ENCODE measurements at regions not wholly inside any gene's neighbourhood (a gene's known extent, or its start where the extent isn't known, plus 50 kb on each side); places are given as distances from the start of the nearest gene placed in this dataset.

GRCh38 chr2:163481515-163481914 is 254.3 kb downstream of the FIGN start:
- no peak for TF ChIP-seq CTCF (IDR thresholded peaks at IDR 0.05; ENCODE audit: insufficient read depth, low read depth, low read length)
- no peaks in the 10 kb centered on the region for H3K27me3 ChIP-seq (ENCODE audit: control insufficient read depth, insufficient read depth, low read length)
- ChIA-PET POLR2A (no interaction called here), CTCF (interaction anchor here (0.8 kb wide), 1 partner anchor 580 kb away, joined by 3 read pairs; no protein-coding TSS in a partner anchor)
- no peak for DNase-seq (ENCODE audit: low read depth)
- no peak overlapping the region for H3K4me3 ChIP-seq (ENCODE audit: low read depth, low read length)
- no peaks in the 10 kb centered on the region for H3K36me3 ChIP-seq (ENCODE audit: control insufficient read depth, insufficient read depth, low read length)

DNA sequence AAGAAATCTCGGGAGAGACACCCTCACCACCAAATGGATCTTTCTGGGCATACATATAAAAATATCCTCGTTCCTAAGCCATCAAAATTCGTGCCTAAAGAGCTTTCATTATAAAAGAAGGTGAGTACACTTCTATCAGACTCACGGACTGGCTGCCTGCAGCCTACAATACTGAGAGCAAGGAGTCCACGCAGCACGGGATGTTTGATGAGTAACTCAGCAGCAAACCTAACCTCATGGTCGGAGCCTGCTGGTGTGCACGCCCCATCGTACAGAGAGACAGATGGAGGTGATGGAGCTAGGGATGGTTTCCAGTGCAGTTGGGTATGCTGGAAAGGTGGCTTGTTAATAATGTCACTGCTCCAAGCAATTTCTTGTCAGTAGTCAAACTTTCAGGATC is 256.2 kb downstream of the FIGN start:
- TF ChIP-seq CTCF (IDR thresholded peaks at IDR 0.05; ENCODE audit: insufficient read depth, low read depth, low read length) = no peak
- ChIA-PET CTCF (no interaction called here), POLR2A (no interaction called here)
- Histone ChIP-seq H3K27me3 (ENCODE audit: control insufficient read depth, insufficient read depth, low read length) (no peaks in the 10 kb centered on the region), H3K4me3 (ENCODE audit: low read depth, low read length) (no peak overlapping the region), H3K36me3 (ENCODE audit: control insufficient read depth, insufficient read depth, low read length) (no peaks in the 10 kb centered on the region)
- DNase-seq (ENCODE audit: low read depth) = no peak

DNA sequence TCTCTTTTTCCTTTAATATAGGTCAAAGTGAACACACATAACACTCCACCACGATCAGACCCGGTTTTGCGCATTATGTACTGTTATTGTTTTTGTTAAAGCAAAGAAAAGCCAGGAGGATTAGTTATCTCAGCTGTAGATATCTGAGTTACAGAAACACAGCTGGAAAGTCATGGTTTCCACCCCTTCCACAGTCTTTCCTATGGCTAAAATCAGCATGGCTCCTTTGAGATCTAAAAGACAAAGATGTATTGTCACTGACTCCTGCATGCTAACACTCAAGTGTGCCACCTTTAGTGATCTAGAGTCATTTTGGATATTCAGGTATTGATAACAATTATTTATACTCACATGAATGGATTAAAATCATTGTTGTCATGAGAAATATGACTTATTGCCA is 260.0 kb downstream of the FIGN start:
- CTCF ChIA-PET = no interaction called here
- no peak for TF ChIP-seq CTCF (IDR thresholded peaks at IDR 0.05; ENCODE audit: insufficient read depth, low read depth, low read length)

DNA sequence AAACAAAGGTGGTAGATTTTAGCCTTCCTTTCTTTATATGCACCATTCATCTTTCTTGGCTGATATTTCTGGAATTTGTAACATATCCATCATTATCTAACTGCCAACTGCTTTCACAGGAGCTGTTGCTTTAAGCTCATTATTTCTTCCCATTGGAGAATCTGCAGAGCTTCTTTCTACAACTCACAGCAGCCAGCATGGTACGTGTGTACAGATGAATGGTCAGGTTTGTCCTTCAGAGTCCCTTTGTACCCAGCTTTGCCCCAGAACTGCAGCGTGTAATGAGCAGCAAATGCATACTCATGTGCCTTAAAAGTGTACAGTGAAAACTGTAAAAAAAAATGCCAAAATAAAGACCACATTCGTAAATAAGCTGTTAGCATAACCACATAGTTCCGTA is 260.9 kb downstream of the FIGN start:
- CTCF ChIA-PET = no interaction called here
- Histone ChIP-seq H3K36me3 (ENCODE audit: control insufficient read depth, insufficient read depth, low read length) (no peaks in the 10 kb centered on the region), H3K27me3 (ENCODE audit: control insufficient read depth, insufficient read depth, low read length) (no peaks in the 10 kb centered on the region), H3K4me3 (ENCODE audit: low read depth, low read length) (no peak overlapping the region)
- no peak for DNase-seq (ENCODE audit: low read depth)
- POLR2A ChIA-PET = no interaction called here
- no peak for TF ChIP-seq CTCF (IDR thresholded peaks at IDR 0.05; ENCODE audit: insufficient read depth, low read depth, low read length)

More for the DNA sequence above, 260.0 kb downstream of the FIGN start:
- no peak overlapping the region for H3K4me3 ChIP-seq (ENCODE audit: low read depth, low read length)
- H3K36me3 ChIP-seq (ENCODE audit: control insufficient read depth, insufficient read depth, low read length) = no peaks in the 10 kb centered on the region
- H3K27me3 ChIP-seq (ENCODE audit: control insufficient read depth, insufficient read depth, low read length) = no peaks in the 10 kb centered on the region
- POLR2A ChIA-PET = no interaction called here
- DNase-seq (ENCODE audit: low read depth) = no peak

DNA sequence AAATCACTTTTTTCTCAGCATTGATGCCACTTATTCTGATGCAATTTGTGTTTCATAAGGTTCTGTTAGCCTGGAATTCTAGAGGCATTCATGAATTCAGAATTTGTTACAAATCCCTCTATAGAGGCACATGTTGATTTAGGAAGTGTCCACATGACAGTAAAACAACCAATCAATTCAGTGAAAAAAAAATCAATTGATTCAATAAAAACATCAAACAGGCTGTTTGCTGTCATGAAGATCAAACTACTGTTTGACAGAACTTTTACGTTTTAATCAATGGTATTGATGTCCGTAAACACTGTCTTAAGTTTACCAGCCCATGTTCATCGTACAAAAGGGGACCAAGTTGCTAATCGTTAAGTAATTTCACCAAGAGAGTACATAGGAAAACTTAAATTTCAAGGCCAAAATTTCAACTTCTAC is 261.5 kb downstream of the FIGN start:
- no peak for TF ChIP-seq CTCF (IDR thresholded peaks at IDR 0.05; ENCODE audit: insufficient read depth, low read depth, low read length)
- CTCF ChIA-PET = no interaction called here
- Histone ChIP-seq H3K36me3 (ENCODE audit: control insufficient read depth, insufficient read depth, low read length) (no peaks in the 10 kb centered on the region), H3K4me3 (ENCODE audit: low read depth, low read length) (no peak overlapping the region), H3K27me3 (ENCODE audit: control insufficient read depth, insufficient read depth, low read length) (no peaks in the 10 kb centered on the region)
- no peak for DNase-seq (ENCODE audit: low read depth)
- POLR2A ChIA-PET = no interaction called here
